HUES6 (cell line): ENCODE measurements at regions not wholly inside any gene's neighbourhood (a gene's known extent, or its start where the extent isn't known, plus 50 kb on each side); places are given as distances from the start of the nearest gene placed in this dataset.
"Not testable (repeated sequence)": the region's sequence is repeated elsewhere in the genome, so short reads cannot be mapped to it uniquely, and the experiment has no call there.

Source experiments
- H3K27ac ChIP-seq: 2 replicates; pipeline ENCODE4 v1.7.0; 2013; ENCODE audit warnings: low read depth, mild to moderate bottlenecking, low read length, inconsistent platforms
- H3K27me3 ChIP-seq: 2 replicates; pipeline ENCODE4 v1.6.1; 2013; ENCODE audit warnings: low read length; ENCODE audit not compliant: control insufficient read depth, insufficient read depth
- H3K36me3 ChIP-seq: 2 replicates; pipeline ENCODE4 v1.6.1; 2013; ENCODE audit warnings: low read length; ENCODE audit not compliant: control insufficient read depth, insufficient read depth
- H3K4me1 ChIP-seq: 2 replicates; pipeline ENCODE4 v1.6.1; 2013; ENCODE audit warnings: low read length; ENCODE audit not compliant: control insufficient read depth, insufficient read depth
- H3K4me3 ChIP-seq: 2 replicates; pipeline ENCODE4 v1.5.1; 2013; ENCODE audit warnings: low read depth, low read length
- H3K9ac ChIP-seq: one replicate; pipeline ENCODE4 v1.6.1; 2013; ENCODE audit warnings: mild to moderate bottlenecking, low read length
- H3K9me3 ChIP-seq: 2 replicates; pipeline ENCODE4 v1.6.1; 2013; ENCODE audit warnings: low read depth, low read length; ENCODE audit not compliant: control insufficient read depth, insufficient read depth

- not testable (repeated sequence) for H3K36me3 ChIP-seq, H3K4me1 ChIP-seq, H3K4me3 ChIP-seq, H3K9ac ChIP-seq, H3K27me3 ChIP-seq, H3K27ac ChIP-seq
- peaks cover 76% of the 10 kb centered on the region for H3K9me3 ChIP-seq
These were observed 1517.2 kb upstream of the TPTE start for GRCh38 chr21:9003909-9004814.

GRCh38 chr21:9004815-9005518 lies 1516.4 kb upstream of the TPTE start:
- not testable (repeated sequence) for H3K27ac ChIP-seq, H3K27me3 ChIP-seq, H3K36me3 ChIP-seq, H3K9ac ChIP-seq, H3K4me1 ChIP-seq, H3K4me3 ChIP-seq
- H3K9me3 ChIP-seq = peaks cover 76% of the 10 kb centered on the region

GRCh38 chr21:9005671-9006070 lies 1515.7 kb upstream of the TPTE start:
- H3K4me3 ChIP-seq, H3K9ac ChIP-seq, H3K27me3 ChIP-seq, H3K36me3 ChIP-seq, H3K4me1 ChIP-seq, H3K27ac ChIP-seq: not testable (repeated sequence)
- H3K9me3 ChIP-seq = peaks cover 75% of the 10 kb centered on the region

- H3K9me3 ChIP-seq = peaks cover 78% of the 10 kb centered on the region
- H3K27ac ChIP-seq, H3K36me3 ChIP-seq, H3K27me3 ChIP-seq, H3K4me1 ChIP-seq, H3K4me3 ChIP-seq, H3K9ac ChIP-seq: not testable (repeated sequence)
These were observed 1515.3 kb upstream of the TPTE start for GRCh38 chr21:9006111-9006510.

- not testable (repeated sequence) for H3K9ac ChIP-seq, H3K4me1 ChIP-seq, H3K27me3 ChIP-seq, H3K36me3 ChIP-seq, H3K4me3 ChIP-seq, H3K27ac ChIP-seq
- H3K9me3 ChIP-seq = peaks cover 82% of the 10 kb centered on the region
These were observed 1514.6 kb upstream of the TPTE start for GRCh38 chr21:9006553-9007323.

- H3K4me1 ChIP-seq = no peaks in the 10 kb centered on the region
- H3K9ac ChIP-seq = no peak overlapping the region
- no peaks in the 10 kb centered on the region for H3K27me3 ChIP-seq
- H3K9me3 ChIP-seq = peaks cover 87% of the 10 kb centered on the region
- H3K36me3 ChIP-seq = no peaks in the 10 kb centered on the region
- H3K4me3 ChIP-seq = no peak overlapping the region; the same call in 1 of the 2 replicates
- no peak overlapping the region for H3K27ac ChIP-seq
These were observed 1512.7 kb upstream of the TPTE start for GRCh38 chr21:9008636-9009035.

- H3K4me3 ChIP-seq, H3K27me3 ChIP-seq, H3K9ac ChIP-seq, H3K27ac ChIP-seq, H3K4me1 ChIP-seq, H3K36me3 ChIP-seq: not testable (repeated sequence)
- peaks cover 88% of the 10 kb centered on the region for H3K9me3 ChIP-seq
These were observed 1511.9 kb upstream of the TPTE start for GRCh38 chr21:9009267-9010016.

GRCh38 chr21:9010121-9010795 lies 1511.1 kb upstream of the TPTE start:
- not testable (repeated sequence) for H3K27ac ChIP-seq, H3K36me3 ChIP-seq
- peaks cover 90% of the 10 kb centered on the region for H3K9me3 ChIP-seq

GRCh38 chr21:9010936-9011890 lies 1510.2 kb upstream of the TPTE start:
- H3K27ac ChIP-seq, H3K4me3 ChIP-seq, H3K9ac ChIP-seq, H3K27me3 ChIP-seq, H3K36me3 ChIP-seq, H3K4me1 ChIP-seq: not testable (repeated sequence)
- peaks cover 87% of the 10 kb centered on the region for H3K9me3 ChIP-seq

More at GRCh38 chr21:9010121-9010795, 1511.1 kb upstream of the TPTE start:
- not testable (repeated sequence) for H3K9ac ChIP-seq, H3K4me3 ChIP-seq, H3K27me3 ChIP-seq, H3K4me1 ChIP-seq
